Spleen (tissue), 7 donors: ENCODE measurements at regions not wholly inside any gene's neighbourhood (a gene's known extent, or its start where the extent isn't known, plus 50 kb on each side); places are given as distances from the start of the nearest gene placed in this dataset.

ENCODE experiments used
- CTCF ChIP-seq, 11 experiments: fragments of 200-600 bp in 7 of 11; fragments of 450-650 bp in 4 of 11; sonication (generic) in 4 of 11; IDR thresholded peaks in 8 of 11; conservative IDR thresholded peaks in 3 of 11; 1 replicate in 7 of 11; 2 replicates in 4 of 11; pipeline versions ENCODE4 v1.4.0 to v1.8.0; 2016 to 2021; ENCODE audit warnings: antibody characterized with exemption in 11 of 11, inconsistent platforms in 4 of 11, mild to moderate bottlenecking in 1 of 11
- POLR2A ChIP-seq, 3 donors: fragments of 450-650 bp; IDR thresholded peaks; one replicate each; pipeline ENCODE4 v1.5.1; 2017; ENCODE audit warnings: antibody characterized with exemption in 3 of 3, mild to moderate bottlenecking in 1 of 3
- donor health status: DM: no; HTN: no; CAD: no; lungs with moderate emphysema.
- donor health status: DM: no; HTN: no; CAD: no.
- donor health status: DM: no; HTN: no; CAD: no.

GRCh38 chr6:81387163-81387562 is 365.3 kb downstream of the TENT5A start:
- TF ChIP-seq CTCF (IDR thresholded peaks at IDR 0.05 in 8 of 11, conservative IDR thresholded peaks at IDR 0.05 in 3 of 11) (no peak), POLR2A (IDR thresholded peaks at IDR 0.05) (no peak)
